ENCODE measurements at regions not wholly inside any gene's neighbourhood (a gene's known extent, or its start where the extent isn't known, plus 50 kb on each side); places are given as distances from the start of the nearest gene placed in this dataset.

DNA sequence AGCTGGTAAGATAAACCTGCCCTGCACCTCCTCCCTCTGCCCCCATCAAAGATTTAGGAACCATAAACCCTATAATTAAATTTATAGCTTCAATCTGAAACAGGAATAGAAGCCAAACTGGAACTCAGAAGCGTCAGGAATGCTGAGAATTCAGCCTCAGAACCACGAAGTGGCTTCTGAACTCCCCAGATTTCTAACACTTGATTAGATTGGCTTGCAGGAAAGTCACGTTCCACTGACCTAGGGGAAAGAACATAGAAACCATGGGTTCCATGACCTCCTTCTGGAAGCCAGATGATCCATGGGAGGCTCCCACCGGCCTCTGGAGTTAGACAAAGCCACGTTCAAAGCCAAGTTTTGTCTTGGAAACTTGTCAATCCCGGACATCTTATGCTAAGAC lies 356.5 kb downstream of the MID1IP1 start:
- H3K27me3 ChIP-seq, result no peaks in the 10 kb centered on the region
- TF ChIP-seq CTCF (IDR thresholded peaks at IDR 0.05) (no peak), POLR2A (IDR thresholded peaks at IDR 0.05) (no peak)
- 53 to 74% methylated on average over 4 to 6 of the region's 6 CpGs for WGBS, 2 donors
- H3K4me3 ChIP-seq (replicated peaks in 1 of 3), result no peak overlapping the region
- no peaks in the 10 kb centered on the region for H3K36me3 ChIP-seq
- no peak for DNase-seq
- H3K27ac ChIP-seq, result no peak overlapping the region
- peaks cover 0 to 6% of the 10 kb centered on the region in 2 donors for H3K4me1 ChIP-seq
- intact Hi-C loops (cut with DNase I), result loop anchor here (10.0 kb wide), 1 partner anchor 393 kb away; no protein-coding TSS in a partner anchor
- H3K9me3 ChIP-seq, result no peaks in the 10 kb centered on the region

GRCh38 chrX:39158801-39159657 lies 357.8 kb downstream of the MID1IP1 start:
- Histone ChIP-seq H3K27me3 (peaks cover 5% of the 10 kb centered on the region), H3K4me1 (peaks cover 0 to 6% of the 10 kb centered on the region in 2 donors), H3K9me3 (no peaks in the 10 kb centered on the region), H3K36me3 (no peaks in the 10 kb centered on the region), H3K27ac (no peak overlapping the region), H3K4me3 (replicated peaks in 1 of 3) (no peak overlapping the region)
- TF ChIP-seq POLR2A (IDR thresholded peaks at IDR 0.05) (no peak), CTCF (IDR thresholded peaks at IDR 0.05) (no peak)
- DNase-seq, result no peak
- WGBS, 2 donors, result 77% methylated on average over 11 of the region's 11 CpGs
- intact Hi-C loops (cut with DNase I), result loop anchor here (10.0 kb wide), 1 partner anchor 394 kb away; no protein-coding TSS in a partner anchor

DNA sequence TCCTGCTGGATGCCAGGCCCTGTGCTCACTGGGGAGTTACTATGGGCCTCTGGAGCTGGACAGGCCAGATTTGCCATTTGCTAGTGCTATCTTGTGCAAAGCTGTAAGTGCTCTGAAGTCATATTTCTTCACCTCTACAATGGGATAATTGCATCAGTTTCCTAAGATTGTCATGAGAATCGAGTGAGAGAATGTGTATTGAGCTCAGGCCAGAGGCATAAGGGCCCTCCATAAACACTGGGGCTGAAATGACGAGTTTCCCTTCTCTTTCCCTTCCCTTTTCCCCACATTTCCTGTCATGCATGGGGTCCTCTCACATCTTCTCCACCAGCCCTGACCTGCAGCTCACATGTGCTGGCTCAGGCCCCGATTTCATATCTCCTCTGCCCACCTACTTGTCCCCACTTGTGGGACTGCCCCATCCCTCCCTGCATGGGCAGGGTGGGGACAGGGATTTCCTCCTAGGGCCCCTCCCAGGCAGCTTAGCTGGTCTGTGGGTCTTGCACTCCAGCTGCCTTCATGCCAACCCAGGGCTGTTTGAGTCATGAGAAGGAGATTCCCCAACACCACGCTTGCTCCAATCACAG lies 358.8 kb downstream of the MID1IP1 start:
- no peak for DNase-seq
- WGBS, 2 donors, result 79 to 88% methylated on average over 4 of the region's 4 CpGs
- no peak for TF ChIP-seq POLR2A (IDR thresholded peaks at IDR 0.05)
- TF ChIP-seq CTCF (IDR thresholded peaks at IDR 0.05), result no peak
- Histone ChIP-seq H3K4me1 (peaks cover 0 to 6% of the 10 kb centered on the region in 2 donors), H3K27ac (no peak overlapping the region), H3K4me3 (replicated peaks in 1 of 3) (no peak overlapping the region), H3K9me3 (no peaks in the 10 kb centered on the region), H3K27me3 (peaks cover 5% of the 10 kb centered on the region), H3K36me3 (no peaks in the 10 kb centered on the region)
- intact Hi-C loops (cut with DNase I), result loop anchor here (10.0 kb wide), 1 partner anchor 395 kb away; no protein-coding TSS in a partner anchor

DNA sequence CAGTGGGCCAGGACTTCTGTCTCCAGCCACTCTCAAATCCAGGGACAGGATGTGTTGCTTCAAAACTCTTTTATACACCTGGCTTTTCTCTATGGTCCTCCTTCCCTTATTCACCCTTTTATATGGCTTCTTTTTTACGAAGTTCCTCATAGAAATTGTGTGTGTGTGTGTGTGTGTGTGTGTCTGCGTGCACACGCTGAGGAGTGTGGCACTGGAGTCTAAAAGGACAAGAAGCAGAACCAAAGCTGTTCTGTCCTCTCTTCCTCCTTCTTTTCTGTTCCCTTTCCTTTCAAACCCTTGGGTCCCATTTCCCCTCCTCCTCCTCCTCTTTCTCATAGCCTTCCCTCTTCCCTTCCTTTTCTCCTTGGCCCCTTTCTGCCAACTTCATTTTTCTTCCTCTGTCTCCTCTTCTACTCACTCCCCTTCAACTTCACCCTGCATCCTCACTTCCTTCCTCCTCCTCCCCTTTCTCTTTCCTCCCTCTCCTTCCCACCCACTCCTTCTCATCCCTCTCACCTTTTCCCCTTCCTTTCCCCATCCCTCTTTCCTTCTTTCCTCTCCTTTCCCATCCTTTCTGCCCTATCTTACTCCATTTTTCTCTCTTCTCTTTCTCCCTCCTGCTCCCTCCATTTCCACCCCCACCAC lies 360.5 kb downstream of the MID1IP1 start:
- no peak for DNase-seq
- no peak for TF ChIP-seq CTCF (IDR thresholded peaks at IDR 0.05)
- H3K4me3 ChIP-seq (replicated peaks in 1 of 3), result no peak overlapping the region
- no peaks in the 10 kb centered on the region for H3K9me3 ChIP-seq
- no peaks in the 10 kb centered on the region for H3K36me3 ChIP-seq
- peaks cover 0 to 6% of the 10 kb centered on the region in 2 donors for H3K4me1 ChIP-seq
- WGBS, 2 donors, result 84 to 86% methylated on average over 3 of the region's 3 CpGs
- intact Hi-C loops (cut with DNase I), result no loop called here
- H3K27me3 ChIP-seq, result peaks cover 5% of the 10 kb centered on the region
- no peak overlapping the region for H3K27ac ChIP-seq

All from thyroid gland (tissue), 4 donors.